HEK293 (cell line): ENCODE measurements at regions not wholly inside any gene's neighbourhood (a gene's known extent, or its start where the extent isn't known, plus 50 kb on each side); places are given as distances from the start of the nearest gene placed in this dataset.

ENCODE experiments used
- CTCF ChIA-PET: fragments of 350-600 bp; formaldehyde crosslinking; extraction: SDS; loops from one replicate; lab custom pipeline; 2021; ENCODE audit warnings: antibody characterized with exemption; lab: Yijun Ruan, JAX
- POLR2A ChIA-PET: fragments of 300-600 bp; formaldehyde crosslinking; extraction: SDS; loops from one replicate; lab custom pipeline; 2020; ENCODE audit warnings: antibody characterized with exemption, inconsistent platforms; lab: Yijun Ruan, JAX
- H3K27ac ChIP-seq: fragments of 200-500 bp; sonication (Bioruptor generic); 2 replicates; pipeline ENCODE4 v1.5.1; 2014; ENCODE audit warnings: low read depth, low read length, control low read depth, inconsistent platforms; ENCODE audit errors: extremely low read depth
- H3K36me3 ChIP-seq, 2 experiments: fragments of 200-500 bp in 1 of 2; sonication (Bioruptor generic) in 1 of 2; 1 replicate in 1 of 2; 2 replicates in 1 of 2; pipeline ENCODE4 v1.5.1; 2014 to 2017; ENCODE audit warnings: inconsistent platforms in 2 of 2, low read length in 2 of 2; ENCODE audit not compliant: control insufficient read depth in 2 of 2, insufficient read depth in 1 of 2
- H3K4me1 ChIP-seq: fragments of 200-500 bp; sonication (Bioruptor generic); 2 replicates; pipeline ENCODE4 v1.5.1; 2014; ENCODE audit warnings: mild to moderate bottlenecking, low read length, inconsistent platforms; ENCODE audit not compliant: control insufficient read depth, insufficient read depth
- H3K4me3 ChIP-seq: 2 replicates; pipeline ENCODE4 v1.5.1; 2011; ENCODE audit warnings: low read depth, mild to moderate bottlenecking, control low read depth, low read length, moderate library complexity
- H3K9me3 ChIP-seq: fragments of 200-500 bp; sonication (Bioruptor generic); 2 replicates; pipeline ENCODE4 v1.5.1; 2014; ENCODE audit warnings: low read depth, low read length, inconsistent platforms; ENCODE audit not compliant: control insufficient read depth, insufficient read depth
- ATF2 ChIP-seq: fragments of 450-650 bp; formaldehyde crosslinking; IDR thresholded peaks from 2 replicates; pipeline ENCODE4 v1.5.1; 2016; ENCODE audit warnings: missing biosample characterization, missing genetic modification characterization, low read depth
- GLIS1 ChIP-seq: fragments of 450-650 bp; formaldehyde crosslinking; IDR thresholded peaks from 2 replicates; pipeline ENCODE4 v1.5.1; 2016; ENCODE audit warnings: missing biosample characterization, missing genetic modification characterization
- PRDM10 ChIP-seq: fragments of 450-650 bp; formaldehyde crosslinking; IDR thresholded peaks from 2 replicates; pipeline ENCODE4 v1.5.1; 2016; ENCODE audit warnings: missing biosample characterization, missing genetic modification characterization
- ZNF140 ChIP-seq: fragments of 450-650 bp; formaldehyde crosslinking; IDR thresholded peaks from 2 replicates; pipeline ENCODE4 v1.5.1; 2016; ENCODE audit warnings: missing biosample characterization, missing genetic modification characterization
- ZNF169 ChIP-seq: fragments of 450-650 bp; formaldehyde crosslinking; IDR thresholded peaks from 2 replicates; pipeline ENCODE4 v1.5.1; 2016; ENCODE audit warnings: missing biosample characterization, missing genetic modification characterization
- ZNF221 ChIP-seq: fragments of 450-650 bp; formaldehyde crosslinking; IDR thresholded peaks from 2 replicates; pipeline ENCODE4 v1.5.1; 2017; ENCODE audit warnings: missing biosample characterization, missing genetic modification characterization, borderline replicate concordance
- ZNF23 ChIP-seq: fragments of 450-650 bp; formaldehyde crosslinking; IDR thresholded peaks from 2 replicates; pipeline ENCODE4 v1.5.1; 2016; ENCODE audit warnings: missing biosample characterization, missing genetic modification characterization, borderline replicate concordance
- ZNF292 ChIP-seq: fragments of 450-650 bp; formaldehyde crosslinking; IDR thresholded peaks from 2 replicates; pipeline ENCODE4 v1.5.1; 2016; ENCODE audit warnings: low read depth, missing biosample characterization, missing genetic modification characterization, borderline replicate concordance
- ZNF341 ChIP-seq: fragments of 450-650 bp; formaldehyde crosslinking; IDR thresholded peaks from 2 replicates; pipeline ENCODE4; 2016; ENCODE audit warnings: low read depth, missing biosample characterization, missing genetic modification characterization
- ZNF354C ChIP-seq: fragments of 450-650 bp; formaldehyde crosslinking; IDR thresholded peaks from 2 replicates; pipeline ENCODE4 v1.5.1; 2016; ENCODE audit warnings: missing biosample characterization, missing genetic modification characterization, low read depth, borderline replicate concordance
- ZNF433 ChIP-seq: fragments of 450-650 bp; formaldehyde crosslinking; IDR thresholded peaks from 2 replicates; pipeline ENCODE4 v1.5.1; 2016; ENCODE audit warnings: missing biosample characterization, missing genetic modification characterization, low read depth
- ZNF549 ChIP-seq: fragments of 450-650 bp; IDR thresholded peaks from 2 replicates; pipeline ENCODE4 v1.5.1; 2018; ENCODE audit warnings: missing biosample characterization, missing genetic modification characterization, mild to moderate bottlenecking, inconsistent platforms, moderate library complexity
- ZSCAN18 ChIP-seq: fragments of 450-650 bp; formaldehyde crosslinking; IDR thresholded peaks from 2 replicates; pipeline ENCODE4 v1.5.1; 2016; ENCODE audit warnings: missing biosample characterization, missing genetic modification characterization

GRCh38 chr5:114297915-114298314, 64.0 kb upstream of the KCNN2 start (continued):
- TF ChIP-seq ZSCAN18 (tag by site-specific recombination) (no peak), ZNF433 (tag by site-specific recombination) (no peak), GLIS1 (tag by site-specific recombination) (no peak), ZNF140 (tag by site-specific recombination) (no peak), ZNF221 (tag by site-specific recombination) (no peak)

GRCh38 chr5:114305402-114306207, 56.3 kb upstream of the KCNN2 start:
- ChIA-PET POLR2A (no interaction called here), CTCF (interaction anchor here (0.6 to 1.0 kb wide), 3 partner anchors 302 to 1330 kb away, joined by 3 to 5 read pairs (median 3); no protein-coding TSS in a partner anchor)
- no peak overlapping the region for H3K27ac ChIP-seq

More at GRCh38 chr5:114305402-114306207, 56.3 kb upstream of the KCNN2 start:
- H3K4me3 ChIP-seq, result no peak overlapping the region
- TF ChIP-seq ZNF354C, result no peak
- no peak for TF ChIP-seq ZNF341 (tag by site-specific recombination)
- no peak for TF ChIP-seq PRDM10
- TF ChIP-seq ZNF169, result no peak
- no peak for TF ChIP-seq ZNF292 (tag by site-specific recombination)
- TF ChIP-seq ZNF549 (tag by site-specific recombination), result no peak
- TF ChIP-seq ZNF23 (tag by site-specific recombination), result no peak
- TF ChIP-seq ATF2 (tag by site-specific recombination), result peak; percentile 47; the same call in 1 of the 2 replicates
- no peaks in the 10 kb centered on the region for H3K4me1 ChIP-seq
- H3K9me3 ChIP-seq, result no peaks in the 10 kb centered on the region
- no peaks in the 10 kb centered on the region for H3K36me3 ChIP-seq
